GM19395 (cell line): ENCODE measurements at regions not wholly inside any gene's neighbourhood (a gene's known extent, or its start where the extent isn't known, plus 50 kb on each side); places are given as distances from the start of the nearest gene placed in this dataset.
A peak's percentile ranks its signal among the peaks of the same experiment; 100 is the strongest.

Source experiments
- ATAC-seq: cut with Tn5 transposase; IDR thresholded peaks from one replicate; pipeline ENCODE4 v1.9.1; 2021; ENCODE audit warnings: mild to moderate bottlenecking, moderate library complexity; ENCODE audit not compliant: unreplicated experiment

DNA sequence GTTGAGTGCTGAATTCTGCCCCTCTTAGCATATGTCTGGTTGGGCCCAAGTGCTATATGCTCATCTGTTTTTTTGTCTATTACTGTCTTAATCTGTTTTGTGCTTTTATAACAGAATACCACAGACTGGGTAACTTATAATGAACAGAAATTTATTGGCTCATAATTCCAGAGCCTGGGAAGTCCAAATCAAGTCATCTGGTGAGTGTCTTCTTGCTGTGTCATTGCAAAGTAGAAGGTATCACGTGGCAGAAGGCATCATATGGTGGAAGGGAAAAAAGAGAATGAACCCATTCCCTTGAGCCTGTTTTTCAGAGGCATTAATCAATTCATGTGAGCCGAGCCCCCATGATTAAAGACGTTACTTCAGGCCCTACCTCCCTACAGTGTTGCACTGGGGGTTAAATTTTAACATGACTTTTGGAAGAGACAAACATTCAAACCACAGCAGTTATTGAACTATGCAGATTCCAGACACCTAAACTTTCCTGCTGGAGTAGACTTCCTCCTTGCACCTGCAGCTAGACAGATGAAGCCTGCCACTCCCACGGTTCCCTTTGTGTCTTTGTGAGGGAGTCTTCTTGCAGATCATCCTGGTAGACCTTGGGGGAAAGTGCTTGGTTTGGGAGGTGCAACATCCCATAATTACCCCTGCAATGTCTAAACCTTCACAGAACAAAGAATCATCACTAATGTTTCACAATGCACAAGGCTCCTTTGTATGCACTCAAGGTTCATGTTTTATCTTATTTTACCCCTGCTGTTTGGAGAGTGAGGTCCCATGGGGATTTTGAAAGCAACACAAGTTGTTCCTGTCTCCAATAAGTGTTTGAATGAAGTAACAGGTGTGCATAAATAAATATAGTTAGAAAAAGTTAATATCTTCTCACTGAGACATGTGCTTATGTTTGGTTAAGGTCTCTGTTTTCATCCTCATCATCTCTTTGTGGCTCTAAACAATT is 64.7 kb upstream of the XCR1 start:
- ATAC-seq, result no peak

DNA sequence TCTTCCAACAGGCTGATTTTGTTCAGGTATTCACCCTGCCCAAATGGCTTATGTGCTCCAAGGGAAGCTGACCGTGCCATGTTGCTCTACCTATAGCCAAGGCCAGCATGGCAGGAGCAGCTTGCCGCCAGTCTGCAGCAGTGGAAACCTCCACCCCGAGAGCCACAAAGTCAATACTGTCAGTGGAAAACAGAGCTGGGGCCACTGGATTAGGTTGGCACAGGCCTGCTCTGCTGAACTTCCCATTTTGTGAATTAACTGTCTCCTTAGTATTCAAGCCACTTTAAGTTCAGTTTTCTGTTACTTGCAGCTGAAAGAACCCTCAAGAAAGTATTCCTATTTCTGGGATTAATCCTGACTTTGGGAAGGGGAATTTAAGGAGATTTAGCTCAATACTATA is 63.8 kb upstream of the XCR1 start:
- ATAC-seq, result no peak

DNA sequence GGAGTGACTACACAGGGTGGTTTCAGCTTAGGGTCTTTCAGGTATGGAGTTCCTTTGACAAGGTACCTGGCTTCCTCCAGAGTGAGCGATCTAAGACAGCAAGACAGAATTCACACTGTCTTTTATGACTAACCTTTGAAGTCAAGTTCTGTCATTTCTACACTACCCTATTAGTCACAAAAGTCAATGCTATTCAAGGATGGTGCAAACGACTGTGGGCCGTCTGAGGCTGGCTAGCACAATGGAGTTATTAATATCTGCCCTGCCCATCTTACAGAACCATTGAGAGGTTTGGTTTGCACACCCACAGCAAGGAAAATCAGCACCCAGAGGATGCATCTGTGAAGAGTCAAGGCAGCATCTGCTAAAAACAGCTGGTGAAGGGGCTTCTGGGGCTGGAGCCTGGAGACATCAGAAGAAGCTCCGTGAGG is 62.9 kb upstream of the XCR1 start:
- ATAC-seq, result no peak

DNA sequence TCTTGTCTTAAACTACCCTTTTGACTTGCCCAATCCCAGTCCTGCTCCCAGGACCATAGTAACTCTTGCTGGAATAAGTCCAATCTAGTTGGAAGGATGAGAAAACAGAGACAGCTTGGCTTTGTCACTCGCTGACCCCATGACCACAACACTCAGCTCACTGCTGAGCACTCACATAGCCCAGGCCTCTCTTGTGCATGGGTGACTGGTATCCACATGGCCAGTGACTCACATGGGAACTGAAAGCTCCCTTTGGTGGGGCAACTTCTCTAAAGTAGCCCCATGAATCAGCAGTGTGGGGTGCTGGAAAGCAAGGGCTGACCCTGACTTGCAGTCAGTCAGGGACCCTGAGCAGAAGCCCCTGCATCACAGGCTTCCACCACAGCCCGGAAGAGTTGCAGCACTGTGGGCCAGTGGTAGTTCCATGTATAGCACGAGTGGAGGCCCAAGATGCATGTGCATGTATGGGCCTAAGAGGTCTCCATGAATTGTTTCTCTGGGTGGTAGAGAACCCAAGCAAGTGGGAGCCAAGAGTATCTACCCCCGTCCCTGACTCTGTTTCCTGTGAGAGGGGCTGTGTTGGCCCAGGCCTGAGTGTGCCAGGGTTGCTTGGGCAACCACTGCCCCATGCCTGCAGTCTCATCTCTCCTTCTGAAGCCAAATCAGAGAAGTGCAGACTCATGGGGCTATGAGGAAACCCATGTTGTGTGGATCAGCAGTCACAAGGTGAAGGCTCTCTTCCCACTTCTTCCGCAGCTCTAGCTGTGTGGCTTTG is 62.1 kb upstream of the XCR1 start:
- ATAC-seq, result peak; percentile 55

DNA sequence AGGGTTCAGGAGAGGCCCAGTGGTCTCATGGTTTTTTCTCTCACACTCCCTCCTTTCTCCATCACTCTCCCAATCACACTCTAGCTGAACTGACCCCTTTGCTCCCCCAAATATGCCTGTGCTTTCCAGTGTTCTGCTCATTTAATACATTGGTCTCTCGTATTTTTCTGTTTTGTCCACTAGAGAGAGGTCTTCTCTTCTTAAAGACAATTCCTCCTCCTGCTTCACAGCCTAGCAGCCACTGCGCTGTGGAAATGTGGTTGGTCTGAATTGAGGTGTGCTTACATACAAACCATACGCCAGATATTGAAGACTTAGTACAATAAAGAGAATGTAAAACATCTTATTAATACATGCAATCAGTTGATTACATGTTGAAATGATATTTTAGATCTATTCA is 60.6 kb upstream of the XCR1 start:
- ATAC-seq, result no peak

DNA sequence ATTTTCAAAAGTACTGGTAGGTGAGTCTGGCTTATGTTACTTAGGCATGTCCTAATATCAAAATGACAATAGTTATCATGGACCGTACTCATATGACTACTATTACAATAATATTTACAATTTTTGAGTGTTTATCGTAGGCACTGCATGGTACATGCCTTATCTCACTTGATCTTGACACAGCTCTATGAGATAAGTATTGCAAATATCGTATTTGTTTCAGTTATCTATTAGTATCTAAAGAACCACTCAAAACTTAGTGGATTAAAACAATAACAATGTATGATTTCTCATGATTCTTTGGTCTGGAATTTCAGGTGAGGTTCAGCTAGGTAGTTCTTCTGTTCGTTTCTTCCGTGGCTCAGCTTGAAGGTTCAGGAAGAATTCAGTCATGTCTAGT is 59.7 kb upstream of the XCR1 start:
- no peak for ATAC-seq

DNA sequence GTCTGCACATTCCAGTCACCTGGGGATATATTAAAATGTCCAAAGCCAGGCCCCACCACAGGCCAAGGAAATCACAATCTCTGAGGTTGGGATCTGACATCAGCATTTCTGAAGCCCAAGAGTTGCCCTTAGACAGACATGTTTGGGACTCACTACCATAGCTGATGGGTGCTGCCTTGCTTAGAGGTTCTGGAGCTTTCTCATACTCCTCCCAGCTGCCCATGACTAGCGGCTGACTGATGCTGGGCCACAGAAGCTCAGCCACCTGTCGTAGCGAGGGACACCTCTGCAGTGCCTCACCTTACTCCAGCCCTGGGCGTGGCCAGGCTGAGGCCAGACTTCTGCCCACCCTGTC is 58.8 kb upstream of the XCR1 start:
- no peak for ATAC-seq

DNA sequence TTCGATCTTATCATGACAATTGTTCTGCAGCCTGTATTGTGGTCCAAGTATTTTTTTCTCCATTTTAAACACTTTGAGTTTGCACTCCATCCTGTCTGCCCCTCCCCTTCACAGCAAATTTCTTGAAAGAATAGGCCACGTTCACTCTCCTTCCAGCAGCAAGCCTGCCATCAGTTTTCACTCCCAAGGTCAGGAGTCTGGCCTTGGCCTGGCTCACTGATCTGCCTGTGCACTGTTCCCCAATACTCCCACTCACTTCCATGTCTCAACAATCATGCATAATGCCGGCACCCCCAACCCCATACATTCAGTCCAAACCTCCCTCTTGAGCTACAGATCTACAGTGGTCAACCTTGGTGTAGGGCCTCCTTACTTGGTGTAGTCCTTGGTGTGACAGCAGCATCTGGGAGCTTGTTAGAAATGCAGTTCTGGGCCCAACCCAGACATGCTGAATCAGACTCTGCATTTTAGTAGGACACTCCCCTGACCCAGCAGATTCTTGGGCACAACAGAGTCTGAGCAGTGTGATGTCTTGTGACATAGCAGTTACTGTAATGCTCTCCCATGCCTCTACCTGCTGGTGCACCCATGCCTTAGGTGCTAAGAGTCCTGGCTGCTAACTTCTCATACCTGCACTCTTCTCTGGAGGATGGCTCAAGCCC is 58.3 kb upstream of the XCR1 start:
- ATAC-seq, result no peak

DNA sequence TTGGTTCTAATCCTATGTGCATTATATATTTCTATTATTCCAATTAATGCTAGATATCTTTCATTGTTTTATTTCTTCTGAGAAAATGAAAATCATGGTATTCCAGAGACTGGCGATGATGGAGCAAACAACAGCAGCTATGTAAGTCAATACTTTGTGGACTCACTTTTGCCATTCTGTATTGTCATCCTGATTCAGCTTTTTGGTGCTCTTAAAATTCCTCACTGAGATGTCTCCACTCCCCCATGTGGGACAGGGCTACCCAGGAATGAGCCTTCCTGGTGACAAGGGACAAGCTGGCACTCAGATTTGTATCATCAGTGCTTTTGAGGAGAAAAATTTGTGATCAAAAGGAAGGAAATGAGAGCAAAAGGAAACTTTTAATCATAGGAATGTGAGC is 56.7 kb upstream of the XCR1 start:
- ATAC-seq, result no peak

DNA sequence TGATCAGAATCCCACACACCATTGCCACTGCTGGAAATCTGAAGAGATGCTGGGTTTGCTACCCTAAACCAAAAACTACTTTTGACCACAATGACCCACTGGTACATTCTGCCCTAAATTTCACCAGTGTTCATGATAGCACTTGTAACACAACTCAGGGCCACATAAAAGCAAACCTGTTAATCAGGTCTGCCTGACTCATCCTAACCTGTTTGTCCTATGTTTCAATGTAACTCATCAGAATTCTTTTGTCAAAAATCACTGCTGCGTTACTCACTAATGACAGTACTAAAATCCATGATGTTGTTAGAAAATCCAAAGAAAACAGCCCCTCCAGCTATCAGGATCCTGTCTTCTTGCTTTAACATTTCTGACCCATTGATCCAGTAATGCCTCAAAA is 55.6 kb upstream of the XCR1 start:
- ATAC-seq, result no peak

DNA sequence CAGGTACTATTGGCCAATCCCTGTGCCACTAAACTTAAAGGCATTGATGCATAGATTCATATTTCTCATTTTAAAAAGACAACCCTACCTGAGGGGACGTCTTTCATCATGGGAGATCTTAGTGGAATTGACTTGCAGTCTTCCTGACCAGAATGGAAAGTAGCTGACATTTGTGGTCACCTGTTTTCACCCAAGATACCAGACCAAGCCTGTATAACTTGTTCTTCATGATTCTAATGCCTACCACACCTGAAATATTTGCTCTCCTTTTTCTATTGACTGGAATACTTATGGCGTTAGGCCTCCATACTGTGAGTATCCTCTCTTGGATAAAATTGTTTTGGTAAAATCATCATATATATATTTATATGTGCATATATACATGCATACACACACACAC is 54.7 kb upstream of the XCR1 start:
- no peak for ATAC-seq

DNA sequence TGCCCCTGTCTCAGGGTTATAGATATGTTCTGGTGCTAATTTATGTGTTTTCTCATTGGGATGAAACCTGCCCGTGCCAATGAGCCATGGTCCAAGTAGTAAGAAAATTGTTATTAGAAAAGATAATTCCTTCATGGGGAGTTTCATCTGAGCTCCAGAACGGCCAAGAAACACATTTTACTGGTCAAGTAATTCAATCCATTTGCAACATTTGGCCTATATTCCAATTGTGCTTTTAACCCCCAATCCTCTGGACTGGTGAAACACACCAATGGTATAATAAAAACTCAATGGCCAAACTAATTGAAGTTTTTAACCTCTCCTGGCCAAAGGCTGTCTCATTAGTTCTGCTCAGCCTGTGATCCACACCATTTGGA is 53.7 kb upstream of the XCR1 start:
- no peak for ATAC-seq

DNA sequence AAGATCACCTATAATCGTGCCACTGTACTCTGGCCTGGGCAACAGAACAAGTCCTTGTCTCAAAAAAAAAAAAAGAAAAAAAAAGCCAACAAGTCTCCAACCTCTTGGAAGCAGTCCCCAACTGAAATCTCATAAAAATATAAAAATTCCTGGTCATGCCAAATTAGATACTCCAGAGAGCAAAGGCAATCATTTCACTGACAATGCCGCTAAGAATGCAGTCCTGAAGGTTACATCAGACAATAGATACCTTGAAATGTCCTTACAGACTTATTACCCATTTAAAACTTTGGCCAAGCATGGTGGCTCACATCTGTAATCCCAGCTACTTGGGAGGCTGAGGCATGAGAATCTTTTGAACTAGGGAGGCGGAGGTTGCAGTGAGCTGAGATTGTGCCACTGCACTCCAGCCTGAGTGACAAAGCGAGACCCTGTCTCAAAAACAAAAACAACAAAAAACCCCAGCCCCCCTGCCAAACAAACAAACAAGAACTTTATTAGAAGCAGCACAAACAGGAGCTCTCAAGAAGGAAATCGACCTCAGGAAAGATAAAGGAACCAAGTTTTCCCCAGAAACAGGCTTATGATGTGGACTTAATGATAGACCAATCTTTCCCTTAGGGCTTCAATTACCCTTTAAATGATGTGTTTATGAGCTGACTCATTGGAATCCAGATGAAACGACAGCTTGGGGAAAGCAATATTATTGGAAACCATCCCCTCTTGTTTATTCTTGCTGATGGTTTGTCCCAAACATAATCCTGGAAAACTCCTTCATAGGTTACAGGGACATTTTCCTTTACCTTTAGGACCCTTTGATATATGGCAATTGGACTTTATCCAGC is 53.1 kb upstream of the XCR1 start:
- ATAC-seq, result no peak

DNA sequence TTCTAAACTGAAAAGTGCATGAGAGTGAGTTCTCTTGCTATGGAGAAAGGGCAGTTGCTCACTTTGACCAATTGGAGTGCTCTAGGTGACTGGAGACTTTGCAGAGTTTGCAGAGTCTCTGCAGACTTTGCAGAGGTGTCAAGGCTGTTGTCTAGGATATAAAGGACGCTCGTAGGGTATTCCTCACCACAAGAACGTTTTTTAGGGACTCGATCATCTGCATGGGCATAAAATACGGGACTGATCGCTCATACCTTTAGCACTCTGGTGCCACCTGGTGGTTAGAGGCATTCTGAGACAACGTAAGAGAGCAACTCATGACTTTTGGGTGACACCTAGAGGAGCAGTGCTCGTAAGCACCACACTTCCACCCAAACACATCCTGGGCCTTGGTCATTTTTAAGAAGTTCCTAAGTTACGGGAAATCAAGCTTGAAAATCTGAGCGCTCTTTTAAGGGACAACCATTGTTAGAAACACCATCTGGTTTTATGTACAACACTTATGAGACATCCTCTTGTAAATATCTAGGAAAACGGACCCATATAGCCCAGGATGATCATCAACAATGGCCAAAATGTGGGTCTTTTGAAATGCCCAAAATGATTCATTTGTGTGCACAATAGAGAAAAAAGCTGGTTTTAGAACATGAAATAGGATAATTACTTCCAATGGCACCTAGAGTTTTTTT is 51.6 kb upstream of the XCR1 start:
- peak; percentile 74 for ATAC-seq
